ENCODE measurements at regions not wholly inside any gene's neighbourhood (a gene's known extent, or its start where the extent isn't known, plus 50 kb on each side); places are given as distances from the start of the nearest gene placed in this dataset.

DNA sequence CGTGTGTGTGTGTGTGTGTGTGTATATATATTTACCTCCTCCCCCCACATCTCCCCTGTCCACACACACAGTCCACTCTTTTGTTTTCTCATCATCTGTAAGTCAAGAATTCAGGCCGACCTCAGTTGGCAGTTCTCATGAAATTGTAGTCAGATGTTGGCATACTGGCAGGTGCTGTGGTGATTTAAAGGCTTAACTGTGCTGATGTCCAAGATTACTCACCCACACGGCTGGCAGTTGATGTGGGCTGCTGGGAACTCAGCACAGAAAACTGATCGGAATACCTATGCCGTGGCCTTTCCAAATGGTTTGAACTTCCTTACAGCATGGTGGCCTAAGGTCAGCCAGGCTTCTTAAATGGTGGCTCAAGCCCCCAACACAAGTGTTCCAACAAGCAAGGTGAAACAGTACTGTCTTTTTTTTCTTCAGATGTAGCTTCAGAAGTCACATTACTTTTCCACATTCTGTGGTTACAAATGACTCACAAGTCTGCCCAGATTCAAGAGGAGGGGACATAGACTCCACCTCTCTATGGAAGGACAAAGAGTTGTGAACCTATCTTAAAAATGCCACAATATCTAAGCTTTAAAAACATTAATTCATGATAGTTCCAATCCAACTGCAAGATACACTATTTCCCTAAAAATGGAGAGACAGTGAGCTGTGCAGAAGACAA, 198.5 kb upstream of the HS3ST4 start:
- H3K9me3 ChIP-seq: no peaks in the 10 kb centered on the region
- H3K4me1 ChIP-seq: no peaks in the 10 kb centered on the region
- TF ChIP-seq POLR2A (IDR thresholded peaks at IDR 0.05): no peak
- TF ChIP-seq CTCF (IDR thresholded peaks at IDR 0.05): no peak
- intact Hi-C loops (cut with DNase I; ENCODE audit: low total_unique reads): no loop called here
- no peaks in the 10 kb centered on the region for H3K27me3 ChIP-seq
- H3K4me3 ChIP-seq: no peak overlapping the region
- no peak for DNase-seq
- H3K27ac ChIP-seq: no peak overlapping the region
- H3K36me3 ChIP-seq (ENCODE audit: low read depth, missing control alignments): no peaks in the 10 kb centered on the region
- WGBS, 2 donors: 71 to 82% methylated on average over 5 of the region's 5 CpGs

DNA sequence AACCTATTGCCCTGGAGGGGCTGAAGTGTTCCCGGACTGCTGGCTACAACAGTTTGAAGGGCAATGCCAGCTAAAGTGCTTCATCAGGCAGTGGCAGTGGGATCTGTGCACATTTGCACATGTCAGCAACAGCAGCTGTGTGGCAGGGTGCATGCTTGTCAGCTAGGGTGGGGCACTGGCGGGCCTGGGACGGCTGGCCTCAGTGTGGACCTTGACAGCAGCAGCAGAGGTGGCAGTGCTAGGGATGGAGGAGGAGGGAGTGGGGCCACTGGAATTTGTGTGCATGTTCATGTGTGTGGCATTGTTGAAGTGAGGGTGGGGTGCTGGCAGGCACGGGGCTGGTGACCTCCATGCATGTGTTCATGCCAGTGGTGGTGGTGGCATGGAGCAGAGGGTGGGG, 203.3 kb upstream of the HS3ST4 start:
- Histone ChIP-seq H3K27ac (no peak overlapping the region), H3K27me3 (no peaks in the 10 kb centered on the region), H3K4me1 (no peaks in the 10 kb centered on the region), H3K4me3 (no peak overlapping the region), H3K36me3 (ENCODE audit: low read depth, missing control alignments) (no peaks in the 10 kb centered on the region), H3K9me3 (no peaks in the 10 kb centered on the region)
- 92 to 100% methylated on average over 1 to 4 of the region's 4 CpGs for WGBS, 2 donors
- TF ChIP-seq POLR2A (IDR thresholded peaks at IDR 0.05) (no peak), CTCF (IDR thresholded peaks at IDR 0.05) (no peak)
- DNase-seq: no peak
- intact Hi-C loops (cut with DNase I; ENCODE audit: low total_unique reads): no loop called here

DNA sequence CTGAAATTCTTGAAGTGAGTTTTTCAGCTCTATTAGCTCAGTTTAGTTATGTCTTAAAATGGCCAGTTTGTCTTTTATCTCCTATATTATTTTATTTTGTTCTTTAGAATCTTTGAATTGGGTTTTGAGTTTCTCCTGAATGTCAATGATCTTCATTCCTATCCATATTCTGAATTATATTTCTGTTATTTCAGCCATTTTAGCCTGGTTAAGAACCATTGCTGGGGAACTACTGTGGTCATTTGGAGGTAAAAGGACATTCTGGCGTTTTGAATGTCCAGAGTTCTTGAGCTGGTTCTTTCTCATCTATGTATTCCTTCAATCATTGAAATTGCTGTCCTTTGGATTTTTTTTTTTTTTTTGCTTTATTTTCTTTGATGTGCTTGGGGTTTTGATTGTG, 203.9 kb upstream of the HS3ST4 start:
- no peak overlapping the region for H3K4me3 ChIP-seq
- 29 to 86% methylated on average over 1 of the region's 1 CpG for WGBS, 2 donors
- no peak for DNase-seq

DNA sequence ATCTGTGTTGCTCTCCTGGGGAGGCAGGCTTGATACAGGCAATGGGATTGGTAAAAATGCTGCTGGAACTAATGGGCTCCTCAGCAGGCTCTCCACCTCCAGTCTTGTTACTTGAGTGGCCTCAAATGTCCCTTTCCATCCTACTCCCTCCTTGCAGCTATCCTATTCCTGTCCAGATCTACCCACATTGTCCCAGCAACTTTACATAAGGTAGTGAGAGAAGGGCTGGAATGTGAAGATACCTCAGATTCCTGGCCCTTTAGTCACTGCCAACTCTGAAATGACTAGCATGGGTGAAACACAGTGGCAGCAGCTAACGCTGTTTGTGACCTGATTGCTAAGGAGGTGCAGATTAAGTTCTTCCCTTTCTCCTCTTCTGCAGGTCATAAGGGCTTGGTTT, 210.1 kb upstream of the HS3ST4 start:
- Histone ChIP-seq H3K4me3 (no peak overlapping the region), H3K27ac (no peak overlapping the region), H3K36me3 (ENCODE audit: low read depth, missing control alignments) (no peaks in the 10 kb centered on the region), H3K9me3 (no peaks in the 10 kb centered on the region), H3K27me3 (no peaks in the 10 kb centered on the region), H3K4me1 (no peaks in the 10 kb centered on the region)
- TF ChIP-seq CTCF (IDR thresholded peaks at IDR 0.05) (no peak), POLR2A (IDR thresholded peaks at IDR 0.05) (no peak)
- intact Hi-C loops (cut with DNase I; ENCODE audit: low total_unique reads): no loop called here
- WGBS, 2 donors: 50 to 67% methylated on average over 1 of the region's 1 CpG
- DNase-seq: no peak

More for the DNA sequence above, 203.9 kb upstream of the HS3ST4 start:
- no peaks in the 10 kb centered on the region for H3K27me3 ChIP-seq
- no peaks in the 10 kb centered on the region for H3K9me3 ChIP-seq
- H3K4me1 ChIP-seq: no peaks in the 10 kb centered on the region
- H3K36me3 ChIP-seq (ENCODE audit: low read depth, missing control alignments): no peaks in the 10 kb centered on the region
- TF ChIP-seq POLR2A (IDR thresholded peaks at IDR 0.05) (no peak), CTCF (IDR thresholded peaks at IDR 0.05) (no peak)
- no peak overlapping the region for H3K27ac ChIP-seq
- intact Hi-C loops (cut with DNase I; ENCODE audit: low total_unique reads): no loop called here

DNA sequence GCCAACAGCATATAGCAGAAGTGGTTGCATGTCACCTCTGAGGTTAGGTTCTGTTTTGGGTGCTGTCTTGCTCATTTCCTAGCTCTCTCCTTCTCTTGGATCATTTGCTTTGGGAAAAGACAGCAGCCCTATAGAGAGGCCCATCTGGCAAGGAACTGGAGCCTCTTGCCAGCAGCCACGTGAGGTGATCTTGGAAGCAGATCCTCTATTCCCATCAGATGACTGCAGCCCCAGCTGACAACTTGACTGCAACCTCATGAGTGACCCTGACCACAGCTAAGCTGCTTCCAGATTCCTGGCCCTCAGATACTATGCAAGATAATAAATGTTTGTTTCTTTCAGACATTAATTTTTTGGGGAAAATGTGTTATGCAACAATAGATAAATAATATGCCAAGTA, 213.3 kb upstream of the HS3ST4 start:
- DNase-seq: no peak
- no peaks in the 10 kb centered on the region for H3K36me3 ChIP-seq (ENCODE audit: low read depth, missing control alignments)
- TF ChIP-seq POLR2A (IDR thresholded peaks at IDR 0.05) (no peak), CTCF (IDR thresholded peaks at IDR 0.05) (no peak)
- H3K27me3 ChIP-seq: no peaks in the 10 kb centered on the region
- no peaks in the 10 kb centered on the region for H3K4me1 ChIP-seq
- WGBS, 2 donors: 54 to 58% methylated on average over 1 of the region's 1 CpG
- no peak overlapping the region for H3K4me3 ChIP-seq
- intact Hi-C loops (cut with DNase I; ENCODE audit: low total_unique reads): no loop called here
- H3K9me3 ChIP-seq: no peaks in the 10 kb centered on the region
- no peak overlapping the region for H3K27ac ChIP-seq
